Panc1 (cell line): ENCODE measurements at regions not wholly inside any gene's neighbourhood (a gene's known extent, or its start where the extent isn't known, plus 50 kb on each side); places are given as distances from the start of the nearest gene placed in this dataset.

Experiments used
- POLR2AphosphoS5 ChIP-seq: IDR thresholded peaks from 2 replicates; pipeline ENCODE4 v1.6.1; 2012; ENCODE audit warnings: mild to moderate bottlenecking, low read depth, low read length, moderate library complexity
- REST ChIP-seq, 2 experiments: IDR thresholded peaks; 2 replicates each; pipeline ENCODE4 v1.6.1; 2011 to 2012; ENCODE audit warnings: low read depth in 2 of 2, control low read depth in 1 of 2, low read length in 1 of 2, mild to moderate bottlenecking in 1 of 2, moderate library complexity in 1 of 2; ENCODE audit not compliant: insufficient read depth in 1 of 2
- SIN3A ChIP-seq: IDR thresholded peaks from 2 replicates; pipeline ENCODE4 v1.6.1; 2012; ENCODE audit warnings: low read depth, mild to moderate bottlenecking, low read length, moderate library complexity, borderline replicate concordance; ENCODE audit not compliant: insufficient read depth
- TCF7L2 ChIP-seq: IDR thresholded peaks from 2 replicates; pipeline ENCODE4 v1.6.1; 2011; ENCODE audit warnings: mild to moderate bottlenecking, low read depth, low read length, inconsistent platforms
- TF ChIP-seq, protein P1 (sequence below): fragments of 450-650 bp; IDR thresholded peaks from 2 replicates; pipeline ENCODE4 v1.5.1; 2017; ENCODE audit warnings: mild to moderate bottlenecking

GRCh38 chr6:149136273-149136912 is 181.1 kb upstream of the TAB2 start:
- TF ChIP-seq, protein P1, sequence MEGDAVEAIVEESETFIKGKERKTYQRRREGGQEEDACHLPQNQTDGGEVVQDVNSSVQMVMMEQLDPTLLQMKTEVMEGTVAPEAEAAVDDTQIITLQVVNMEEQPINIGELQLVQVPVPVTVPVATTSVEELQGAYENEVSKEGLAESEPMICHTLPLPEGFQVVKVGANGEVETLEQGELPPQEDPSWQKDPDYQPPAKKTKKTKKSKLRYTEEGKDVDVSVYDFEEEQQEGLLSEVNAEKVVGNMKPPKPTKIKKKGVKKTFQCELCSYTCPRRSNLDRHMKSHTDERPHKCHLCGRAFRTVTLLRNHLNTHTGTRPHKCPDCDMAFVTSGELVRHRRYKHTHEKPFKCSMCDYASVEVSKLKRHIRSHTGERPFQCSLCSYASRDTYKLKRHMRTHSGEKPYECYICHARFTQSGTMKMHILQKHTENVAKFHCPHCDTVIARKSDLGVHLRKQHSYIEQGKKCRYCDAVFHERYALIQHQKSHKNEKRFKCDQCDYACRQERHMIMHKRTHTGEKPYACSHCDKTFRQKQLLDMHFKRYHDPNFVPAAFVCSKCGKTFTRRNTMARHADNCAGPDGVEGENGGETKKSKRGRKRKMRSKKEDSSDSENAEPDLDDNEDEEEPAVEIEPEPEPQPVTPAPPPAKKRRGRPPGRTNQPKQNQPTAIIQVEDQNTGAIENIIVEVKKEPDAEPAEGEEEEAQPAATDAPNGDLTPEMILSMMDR = no peak
- TF ChIP-seq POLR2AphosphoS5 (no peak), REST (IDR thresholded peaks at IDR 0.05; ENCODE audit: insufficient read depth in 1 of 2, low read depth in 2 of 2, low read length in 1 of 2) (no peak), TCF7L2 (no peak), SIN3A (no peak)
